Chondrocyte (in vitro differentiated cells): ENCODE measurements at regions not wholly inside any gene's neighbourhood (a gene's known extent, or its start where the extent isn't known, plus 50 kb on each side); places are given as distances from the start of the nearest gene placed in this dataset.

Experiments
- DNase-seq: peaks from one replicate; pipeline ENCODE4 v3.0.0; 2021; ENCODE audit warnings: mixed read lengths, low spot score
- H3K27ac Mint-ChIP-seq: one replicate; pipeline ENCODE4 v1.8.0; 2021; ENCODE audit warnings: mild to moderate bottlenecking, moderate library complexity, mixed read lengths; ENCODE audit not compliant: unreplicated experiment
- H3K27me3 Mint-ChIP-seq: 2 replicates; pipeline ENCODE4 v1.8.0; 2021; ENCODE audit warnings: low read depth, mixed read lengths
- H3K36me3 Mint-ChIP-seq: 2 replicates; pipeline ENCODE4 v1.8.0; 2021; ENCODE audit warnings: low read depth, mixed read lengths
- H3K4me1 Mint-ChIP-seq: 2 replicates; pipeline ENCODE4 v1.8.0; 2021; ENCODE audit warnings: low read depth, mild to moderate bottlenecking, mixed read lengths
- H3K4me3 Mint-ChIP-seq: one replicate; pipeline ENCODE4 v1.8.0; 2021; ENCODE audit warnings: mild to moderate bottlenecking, moderate library complexity, mixed read lengths; ENCODE audit not compliant: unreplicated experiment
- H3K9me3 Mint-ChIP-seq: 2 replicates; pipeline ENCODE4 v1.8.0; 2021; ENCODE audit warnings: low read depth, mixed read lengths
- CTCF ChIP-seq: fragments of 200-600 bp; sonication (generic); IDR thresholded peaks from 2 replicates; pipeline ENCODE4 v1.5.0; 2021; ENCODE audit warnings: antibody characterized with exemption, mild to moderate bottlenecking, moderate library complexity

DNA sequence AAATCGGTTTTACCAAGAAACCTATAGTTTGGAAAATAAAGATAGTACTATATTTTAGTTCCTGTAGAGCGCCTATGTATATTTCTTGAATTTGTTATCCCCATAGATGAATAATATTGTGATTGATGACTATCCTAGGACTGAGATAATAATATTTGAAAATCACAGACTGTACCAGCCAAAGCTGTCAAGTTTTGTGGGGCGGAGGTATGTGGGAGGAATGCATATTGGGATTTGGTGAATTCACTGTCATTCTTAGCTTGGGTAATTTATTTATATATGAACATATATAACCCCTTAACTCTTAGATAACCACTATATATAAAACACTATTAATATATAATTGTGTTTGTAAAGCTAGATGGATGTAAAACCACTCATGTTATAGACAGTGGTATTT, 205.5 kb upstream of the ARSJ start:
- H3K27ac Mint-ChIP-seq = no peak overlapping the region
- TF ChIP-seq CTCF = no peak
- H3K4me1 Mint-ChIP-seq = peaks cover 17% of the 10 kb centered on the region
- H3K9me3 Mint-ChIP-seq = peaks cover 9% of the 10 kb centered on the region
- DNase-seq = no peak
- H3K36me3 Mint-ChIP-seq = peaks cover 6% of the 10 kb centered on the region
- no peaks in the 10 kb centered on the region for H3K27me3 Mint-ChIP-seq
- no peak overlapping the region for H3K4me3 Mint-ChIP-seq

DNA sequence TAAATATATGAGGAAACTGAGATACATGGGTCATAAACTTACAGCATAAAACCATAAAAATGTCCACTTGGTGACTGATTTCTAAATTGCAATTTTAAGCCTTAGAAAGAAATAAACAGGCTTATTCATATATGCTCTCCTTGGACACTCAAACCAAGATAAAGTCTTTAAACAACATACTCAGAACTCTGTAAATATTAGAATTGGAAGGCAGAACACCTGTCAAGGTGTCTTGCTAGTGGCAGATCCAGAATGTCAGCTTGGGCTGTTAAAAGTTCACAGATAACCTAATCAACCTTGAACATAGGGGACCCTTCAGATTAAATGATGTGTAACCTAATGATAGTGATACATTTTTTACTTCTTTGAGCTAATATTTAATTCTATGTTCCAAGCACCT, 208.1 kb upstream of the ARSJ start:
- Mint-ChIP-seq H3K4me1 (peaks cover 12% of the 10 kb centered on the region), H3K27me3 (no peaks in the 10 kb centered on the region), H3K9me3 (peaks cover 2% of the 10 kb centered on the region), H3K4me3 (no peak overlapping the region), H3K36me3 (peaks cover 5% of the 10 kb centered on the region), H3K27ac (no peak overlapping the region)
- TF ChIP-seq CTCF = no peak
- DNase-seq = no peak

GRCh38 chr4:114191496-114191895, 212.0 kb upstream of the ARSJ start:
- DNase-seq = no peak
- H3K27ac Mint-ChIP-seq = no peak overlapping the region
- H3K36me3 Mint-ChIP-seq = peaks cover 2% of the 10 kb centered on the region
- no peaks in the 10 kb centered on the region for H3K27me3 Mint-ChIP-seq
- peaks cover 6% of the 10 kb centered on the region for H3K9me3 Mint-ChIP-seq
- no peak for TF ChIP-seq CTCF
- peaks cover 9% of the 10 kb centered on the region for H3K4me1 Mint-ChIP-seq
- H3K4me3 Mint-ChIP-seq = no peak overlapping the region

GRCh38 chr4:114192854-114193253, 213.4 kb upstream of the ARSJ start:
- TF ChIP-seq CTCF = no peak
- Mint-ChIP-seq H3K4me3 (no peak overlapping the region), H3K27ac (no peak overlapping the region), H3K36me3 (peaks cover 2% of the 10 kb centered on the region), H3K27me3 (no peaks in the 10 kb centered on the region), H3K4me1 (peaks cover 9% of the 10 kb centered on the region), H3K9me3 (peaks cover 9% of the 10 kb centered on the region)
- DNase-seq = no peak

GRCh38 chr4:114193624-114194399, 214.4 kb upstream of the ARSJ start:
- TF ChIP-seq CTCF = no peak
- Mint-ChIP-seq H3K9me3 (peaks cover 12% of the 10 kb centered on the region), H3K4me3 (no peak overlapping the region), H3K27ac (no peak overlapping the region), H3K36me3 (peaks cover 4% of the 10 kb centered on the region), H3K27me3 (no peaks in the 10 kb centered on the region), H3K4me1 (peaks cover 9% of the 10 kb centered on the region)
- no peak for DNase-seq
